Trophoblast cell (in vitro differentiated cells and primary cell): ENCODE measurements at regions not wholly inside any gene's neighbourhood (a gene's known extent, or its start where the extent isn't known, plus 50 kb on each side); places are given as distances from the start of the nearest gene placed in this dataset.

Experiments used
- DNase-seq, 2 donors: peaks; one replicate each; pipeline ENCODE4 v3.0.0-alpha.2; 2016
- H2AFZ ChIP-seq: 2 replicates; pipeline ENCODE4 v1.6.1; 2013; ENCODE audit warnings: low read length, moderate library complexity, mild to moderate bottlenecking; ENCODE audit not compliant: insufficient read depth, poor library complexity
- H2AK5ac ChIP-seq: 2 replicates; pipeline ENCODE4 v1.6.1; 2013; ENCODE audit warnings: mild to moderate bottlenecking, low read length
- H2BK120ac ChIP-seq: 2 replicates; pipeline ENCODE4 v1.6.1; 2013; ENCODE audit warnings: low read length, mild to moderate bottlenecking, moderate library complexity; ENCODE audit not compliant: insufficient read depth, poor library complexity
- H2BK12ac ChIP-seq: 2 replicates; pipeline ENCODE4 v1.6.1; 2013; ENCODE audit warnings: mild to moderate bottlenecking, low read length, moderate library complexity
- H2BK5ac ChIP-seq: 2 replicates; pipeline ENCODE4 v1.6.1; 2013; ENCODE audit warnings: low read length, low read depth, moderate library complexity, mild to moderate bottlenecking; ENCODE audit not compliant: poor library complexity
- H3K14ac ChIP-seq: 2 replicates; pipeline ENCODE4 v1.6.1; 2013; ENCODE audit warnings: mild to moderate bottlenecking, low read length
- H3K18ac ChIP-seq: 2 replicates; pipeline ENCODE4 v1.6.1; 2013; ENCODE audit warnings: mild to moderate bottlenecking, low read length
- H3K23ac ChIP-seq: 2 replicates; pipeline ENCODE4 v1.6.1; 2013; ENCODE audit warnings: low read length
- H3K27ac ChIP-seq: 2 replicates; pipeline ENCODE4 v1.5.1; 2013; ENCODE audit warnings: low read depth, mild to moderate bottlenecking, inconsistent platforms, low read length, moderate library complexity
- H3K27me3 ChIP-seq: 2 replicates; pipeline ENCODE4 v1.6.1; 2013; ENCODE audit warnings: inconsistent platforms, mild to moderate bottlenecking, low read length, moderate library complexity; ENCODE audit not compliant: insufficient read depth
- H3K36me3 ChIP-seq, 2 experiments: 1 replicate in 1 of 2; 2 replicates in 1 of 2; pipeline ENCODE4 v1.6.1; 2013; ENCODE audit warnings: low read length in 2 of 2, mild to moderate bottlenecking in 2 of 2, moderate library complexity in 1 of 2; ENCODE audit not compliant: insufficient read depth in 2 of 2, control insufficient read depth in 1 of 2
- H3K4ac ChIP-seq: 2 replicates; pipeline ENCODE4 v1.6.1; 2013; ENCODE audit warnings: low read depth, mild to moderate bottlenecking, low read length, moderate library complexity
- H3K4me1 ChIP-seq, 2 experiments: 1 replicate in 1 of 2; 2 replicates in 1 of 2; pipeline ENCODE4 v1.6.1; 2013; ENCODE audit warnings: low read length in 2 of 2, mild to moderate bottlenecking in 2 of 2, moderate library complexity in 1 of 2; ENCODE audit not compliant: insufficient read depth in 2 of 2, control insufficient read depth in 1 of 2
- H3K4me2 ChIP-seq: 2 replicates; pipeline ENCODE4 v1.6.1; 2013; ENCODE audit warnings: inconsistent platforms, mild to moderate bottlenecking, low read length, moderate library complexity
- H3K4me3 ChIP-seq: 2 replicates; pipeline ENCODE4 v1.5.1; 2013; ENCODE audit warnings: mild to moderate bottlenecking, low read depth, low read length, inconsistent platforms
- H3K79me1 ChIP-seq: one replicate; pipeline ENCODE4 v1.6.1; 2013; ENCODE audit warnings: low read length
- H3K79me2 ChIP-seq: 2 replicates; pipeline ENCODE4 v1.6.1; 2013; ENCODE audit warnings: low read length, mild to moderate bottlenecking; ENCODE audit not compliant: control insufficient read depth, insufficient read depth, poor library complexity
- H3K9ac ChIP-seq: 2 replicates; pipeline ENCODE4 v1.6.1; 2013; ENCODE audit warnings: mild to moderate bottlenecking, low read length
- H3K9me3 ChIP-seq: 2 replicates; pipeline ENCODE4 v1.6.1; 2013; ENCODE audit warnings: low read depth, mild to moderate bottlenecking, control low read depth, inconsistent platforms, low read length; ENCODE audit not compliant: insufficient read depth
- H4K12ac ChIP-seq: 2 replicates; pipeline ENCODE4 v1.6.1; 2013; ENCODE audit warnings: low read depth, mild to moderate bottlenecking, low read length, moderate library complexity
- H4K8ac ChIP-seq: 2 replicates; pipeline ENCODE4 v1.6.1; 2013; ENCODE audit warnings: low read depth, mild to moderate bottlenecking, low read length, moderate library complexity
- H4K91ac ChIP-seq: one replicate; pipeline ENCODE4 v1.6.1; 2013; ENCODE audit warnings: low read depth, mild to moderate bottlenecking, low read length, moderate library complexity
- WGBS: extraction: QIAGEN DNeasy Blood & Tissue Kit; methylation state at CpG from one replicate; pipeline ENCODE4 v1.1.7; 2013; ENCODE audit warnings: missing lambda C conversion rate; ENCODE audit not compliant: insufficient read length, insufficient coverage; ENCODE audit errors: extremely low coverage; 5-methylcytosine and 5-hydroxymethylcytosine counted together

DNA sequence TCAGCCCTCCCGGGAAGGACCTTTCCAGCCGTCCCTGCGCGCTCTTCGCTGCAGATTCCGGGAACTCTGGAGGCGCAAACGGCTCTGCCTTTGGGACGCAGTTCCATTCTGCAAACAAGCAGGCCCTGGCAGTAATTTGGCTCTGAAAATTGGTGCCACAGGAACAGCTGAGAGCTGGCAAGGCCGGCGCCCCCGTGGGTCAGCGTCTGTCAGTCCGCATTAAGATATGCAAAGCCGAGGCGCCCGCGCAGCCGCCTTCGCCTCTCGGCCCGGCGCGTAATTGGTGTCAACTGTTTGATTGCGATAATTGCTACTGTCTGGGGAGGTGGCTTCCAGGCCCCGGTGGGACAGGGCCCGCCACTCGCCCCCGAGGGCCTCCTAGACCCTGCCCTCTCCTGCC lies 73.6 kb downstream of the NCR2 start:
- Histone ChIP-seq H2BK12ac (no peak overlapping the region), H2AFZ (no peak overlapping the region), H2AK5ac (no peak overlapping the region), H3K79me2 (no peaks in the 10 kb centered on the region), H4K91ac (no peak overlapping the region), H4K12ac (no peak overlapping the region), H3K4me2 (no peak overlapping the region), H3K4me3 (no peak overlapping the region), H3K27me3 (peaks cover 80% of the 10 kb centered on the region), H3K36me3 (no peaks in the 10 kb centered on the region), H3K4me1 (peaks cover 3% of the 10 kb centered on the region in 2 experiments), H3K18ac (no peak overlapping the region), H2BK120ac (no peak overlapping the region), H2BK5ac (no peak overlapping the region), H3K9ac (no peak overlapping the region), H3K9me3 (peaks cover 5% of the 10 kb centered on the region), H4K8ac (no peak overlapping the region), H3K14ac (no peak overlapping the region), H3K79me1 (no peaks in the 10 kb centered on the region), H3K23ac (no peak overlapping the region), H3K27ac (no peak overlapping the region), H3K4ac (no peak overlapping the region)
- no CpG with 5 or more reads among the region's 29 CpGs for WGBS
- no peak for DNase-seq

DNA sequence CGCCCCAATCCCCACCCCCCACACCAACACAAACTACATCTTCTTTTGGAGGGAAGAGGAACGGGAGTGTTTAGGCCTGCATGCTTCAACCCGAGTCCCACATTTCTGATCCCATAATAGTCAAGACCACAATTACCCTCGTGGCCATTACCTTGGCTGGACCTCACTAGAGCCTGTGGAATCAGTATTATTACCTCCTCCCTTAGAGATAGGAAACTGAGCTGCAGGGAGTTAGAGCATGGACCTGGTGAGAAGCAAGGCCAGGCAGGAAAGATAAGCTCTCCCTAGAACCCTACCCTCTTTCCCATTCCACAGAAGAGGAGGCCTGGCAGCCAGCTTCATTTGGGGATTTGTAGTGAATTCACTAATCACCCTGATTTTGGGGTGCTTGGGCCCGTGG lies 74.1 kb downstream of the NCR2 start:
- no peak overlapping the region for H4K12ac ChIP-seq
- H2BK5ac ChIP-seq = no peak overlapping the region
- H4K8ac ChIP-seq = no peak overlapping the region
- no peak overlapping the region for H3K4me3 ChIP-seq
- no peak overlapping the region for H3K27ac ChIP-seq
- H3K27me3 ChIP-seq = peaks cover 80% of the 10 kb centered on the region
- H3K4ac ChIP-seq = no peak overlapping the region
- no peaks in the 10 kb centered on the region for H3K36me3 ChIP-seq
- no peak overlapping the region for H3K18ac ChIP-seq
- H2AFZ ChIP-seq = no peak overlapping the region
- no peak overlapping the region for H2AK5ac ChIP-seq
- H3K9ac ChIP-seq = no peak overlapping the region
- peaks cover 3% of the 10 kb centered on the region in 2 experiments for H3K4me1 ChIP-seq
- no peaks in the 10 kb centered on the region for H3K79me2 ChIP-seq
- H3K4me2 ChIP-seq = no peak overlapping the region
- no CpG with 5 or more reads among the region's 5 CpGs for WGBS
- no peak overlapping the region for H4K91ac ChIP-seq
- H3K9me3 ChIP-seq = peaks cover 5% of the 10 kb centered on the region
- H3K14ac ChIP-seq = no peak overlapping the region
- H3K23ac ChIP-seq = no peak overlapping the region
- H2BK120ac ChIP-seq = no peak overlapping the region
- H2BK12ac ChIP-seq = no peak overlapping the region
- H3K79me1 ChIP-seq = no peaks in the 10 kb centered on the region
- no peak for DNase-seq

DNA sequence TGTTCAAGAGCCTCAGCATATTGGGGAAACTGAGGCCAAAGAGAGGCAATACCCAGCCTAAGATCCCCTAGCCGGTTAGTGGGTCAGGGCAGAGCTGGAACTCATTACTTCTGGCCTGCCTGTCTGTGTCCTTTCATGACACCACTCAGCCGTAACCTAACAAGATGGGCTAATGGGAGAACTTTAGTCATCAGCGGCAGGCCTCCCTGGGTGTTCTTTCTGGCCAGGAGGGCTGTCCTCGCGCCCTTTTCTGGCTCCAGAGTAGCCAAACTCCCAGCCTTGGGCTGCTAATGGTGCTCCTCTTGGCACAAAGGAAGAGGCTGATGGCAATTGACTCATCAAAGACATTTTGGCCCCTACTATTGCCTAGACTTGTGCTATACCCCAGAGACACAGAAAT lies 76.6 kb downstream of the NCR2 start:
- Histone ChIP-seq H4K8ac (no peak overlapping the region), H4K12ac (no peak overlapping the region), H2AK5ac (no peak overlapping the region), H3K9me3 (peaks cover 5% of the 10 kb centered on the region), H2AFZ (no peak overlapping the region), H3K27ac (no peak overlapping the region), H3K79me1 (no peaks in the 10 kb centered on the region), H3K14ac (no peak overlapping the region), H2BK120ac (no peak overlapping the region), H3K79me2 (no peaks in the 10 kb centered on the region), H3K18ac (no peak overlapping the region), H2BK5ac (no peak overlapping the region), H3K4ac (no peak overlapping the region), H3K27me3 (peaks cover 76% of the 10 kb centered on the region), H3K4me1 (peaks cover 2% of the 10 kb centered on the region in 2 experiments), H3K23ac (no peak overlapping the region), H3K36me3 (no peaks in the 10 kb centered on the region), H3K9ac (no peak overlapping the region), H3K4me2 (no peak overlapping the region), H2BK12ac (no peak overlapping the region), H3K4me3 (no peak overlapping the region), H4K91ac (no peak overlapping the region)
- no CpG with 5 or more reads among the region's 5 CpGs for whole genome bisulfite sequencing
- DNase-seq = no peak

DNA sequence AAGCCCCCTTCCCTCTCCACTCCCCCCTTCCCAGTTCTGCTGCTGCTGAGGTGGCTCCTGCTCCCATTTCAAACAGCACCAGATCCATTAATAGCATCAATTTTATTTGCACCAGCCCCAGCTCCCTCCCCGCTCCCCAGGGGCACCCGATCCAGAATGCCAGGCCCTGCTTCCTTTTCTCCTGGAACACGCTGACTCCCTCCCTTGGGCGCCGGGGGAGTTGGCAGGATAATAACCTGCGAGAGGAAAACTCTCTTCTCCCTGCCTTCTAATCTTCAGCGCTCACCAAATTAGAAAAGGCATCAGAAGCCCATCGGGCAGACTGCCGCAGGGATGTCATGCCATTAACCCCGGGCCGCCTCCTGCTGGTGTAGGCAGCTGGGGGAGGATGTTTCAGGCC lies 77.8 kb downstream of the NCR2 start:
- H2BK120ac ChIP-seq = no peak overlapping the region
- no peak overlapping the region for H4K91ac ChIP-seq
- H2AFZ ChIP-seq = no peak overlapping the region
- H3K4ac ChIP-seq = no peak overlapping the region
- no peak overlapping the region for H3K23ac ChIP-seq
- H3K18ac ChIP-seq = no peak overlapping the region
- H3K4me2 ChIP-seq = no peak overlapping the region
- no peak overlapping the region for H3K27ac ChIP-seq
- H3K14ac ChIP-seq = no peak overlapping the region
- no peak overlapping the region for H4K8ac ChIP-seq
- no peak overlapping the region for H2AK5ac ChIP-seq
- H3K4me1 ChIP-seq = no peaks in the 10 kb centered on the region
- no peak overlapping the region for H4K12ac ChIP-seq
- H3K4me3 ChIP-seq = no peak overlapping the region
- peaks cover 70% of the 10 kb centered on the region for H3K27me3 ChIP-seq
- WGBS = no CpG with 5 or more reads among the region's 11 CpGs
- no peak for DNase-seq
- no peak overlapping the region for H3K9ac ChIP-seq
- no peak overlapping the region for H2BK12ac ChIP-seq
- no peak overlapping the region for H2BK5ac ChIP-seq
- H3K79me2 ChIP-seq = no peaks in the 10 kb centered on the region
- H3K79me1 ChIP-seq = no peaks in the 10 kb centered on the region
- H3K36me3 ChIP-seq = no peaks in the 10 kb centered on the region
- peaks cover 7% of the 10 kb centered on the region for H3K9me3 ChIP-seq
